ENCODE measurements at regions not wholly inside any gene's neighbourhood (a gene's known extent, or its start where the extent isn't known, plus 50 kb on each side); places are given as distances from the start of the nearest gene placed in this dataset.

GRCh38 chr2:892892-893291 is 57.8 kb upstream of the SNTG2 start:
- no peak for TF ChIP-seq ZNF214 (tag by site-specific recombination; IDR thresholded peaks at IDR 0.05; ENCODE audit: borderline replicate concordance)
- no peak for TF ChIP-seq ZBTB17 (tag by site-specific recombination; IDR thresholded peaks at IDR 0.05)
- TF ChIP-seq PBX3 (CRISPR knock-in tag; IDR thresholded peaks at IDR 0.05): no peak
- TF ChIP-seq ZNF302 (tag by site-specific recombination; IDR thresholded peaks at IDR 0.05; ENCODE audit: low read depth): no peak
- no peak for TF ChIP-seq ZNF174 (tag by site-specific recombination; IDR thresholded peaks at IDR 0.05)
